Body of pancreas (tissue), 4 donors: ENCODE measurements at regions not wholly inside any gene's neighbourhood (a gene's known extent, or its start where the extent isn't known, plus 50 kb on each side); places are given as distances from the start of the nearest gene placed in this dataset.

Experiments used
- CTCF ChIP-seq, 7 experiments: fragments of 450-650 bp in 4 of 7; fragments of 200-600 bp in 3 of 7; sonication (generic) in 3 of 7; IDR thresholded peaks; one replicate each; pipeline ENCODE4 v1.5.1; 2016 to 2019; ENCODE audit warnings: antibody characterized with exemption in 7 of 7
- POLR2A ChIP-seq, 3 donors: fragments of 450-650 bp; IDR thresholded peaks; one replicate each; pipeline ENCODE4 v1.6.1; 2016; ENCODE audit warnings: antibody characterized with exemption in 3 of 3, mild to moderate bottlenecking in 2 of 3

GRCh38 chr1:226492426-226493137 lies 56.0 kb upstream of the STUM start:
- TF ChIP-seq POLR2A (IDR thresholded peaks at IDR 0.05) (no peak), CTCF (IDR thresholded peaks at IDR 0.05) (no peak)
